Uterus (tissue), 2 donors: ENCODE measurements at regions not wholly inside any gene's neighbourhood (a gene's known extent, or its start where the extent isn't known, plus 50 kb on each side); places are given as distances from the start of the nearest gene placed in this dataset.

ENCODE experiments used
- CTCF ChIP-seq, 4 experiments: fragments of 200-600 bp in 2 of 4; fragments of 450-650 bp in 2 of 4; sonication (generic) in 2 of 4; IDR thresholded peaks; one replicate each; pipeline ENCODE4 v1.5.1; 2016 to 2019; ENCODE audit warnings: antibody characterized with exemption in 4 of 4, mild to moderate bottlenecking in 2 of 4, moderate library complexity in 1 of 4
- POLR2A ChIP-seq, 2 donors: fragments of 450-650 bp; IDR thresholded peaks; one replicate each; pipeline ENCODE4 v1.6.1; 2016; ENCODE audit warnings: antibody characterized with exemption in 2 of 2, mild to moderate bottlenecking in 1 of 2, moderate library complexity in 1 of 2

- no peak for TF ChIP-seq CTCF (IDR thresholded peaks at IDR 0.05)
- TF ChIP-seq POLR2A (IDR thresholded peaks at IDR 0.05), result no peak
These were observed 110.5 kb upstream of the SLC24A5 start for GRCh38 chr15:48010316-48010715.
